D341Med (cell line): ENCODE measurements at regions not wholly inside any gene's neighbourhood (a gene's known extent, or its start where the extent isn't known, plus 50 kb on each side); places are given as distances from the start of the nearest gene placed in this dataset.

ENCODE experiments used
- DNase-seq: peaks from one replicate; pipeline ENCODE4 v3.0.0; 2012; ENCODE audit warnings: low spot score

- no peak for DNase-seq
Measured at GRCh38 chr9:108100571-108100970, 611.0 kb upstream of the KLF4 start.

DNA sequence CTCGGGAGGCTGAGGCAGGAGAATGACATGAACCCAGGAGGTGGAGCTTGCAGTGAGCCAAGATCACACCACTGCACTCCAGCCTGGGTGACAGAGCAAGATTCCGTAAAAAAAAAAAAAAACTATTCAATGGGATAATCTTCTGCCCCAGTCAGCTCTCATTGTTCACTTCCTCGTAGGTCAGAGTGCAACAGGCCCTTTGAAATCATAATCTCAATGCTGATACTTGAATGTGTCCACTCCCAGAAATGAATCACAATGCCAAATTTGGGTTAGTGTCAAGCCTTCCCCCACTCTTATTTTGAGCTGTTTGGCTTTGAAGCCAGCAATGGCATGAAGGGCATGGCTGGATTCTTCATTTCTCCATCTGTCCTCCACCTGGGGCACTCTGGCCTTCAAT is 610.3 kb upstream of the KLF4 start:
- no peak for DNase-seq

DNA sequence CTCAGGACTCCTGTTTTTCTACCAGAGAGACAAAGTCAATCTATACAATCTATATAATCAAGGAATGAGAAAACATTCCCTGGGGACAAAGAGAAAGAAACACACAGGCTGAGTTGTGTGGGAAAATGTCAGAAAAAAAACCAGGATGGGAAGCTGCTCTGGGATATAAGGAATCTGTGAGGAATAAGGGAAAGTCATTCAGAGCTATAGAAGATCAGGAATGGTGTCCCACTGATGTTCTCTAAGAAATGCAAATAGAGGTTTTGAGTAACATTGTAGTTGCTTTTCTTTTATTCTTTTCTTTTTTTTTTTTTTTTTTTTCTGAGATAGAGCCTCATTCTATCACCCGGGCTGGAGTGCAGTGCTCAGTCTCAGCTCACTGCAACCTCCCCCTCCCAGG is 605.9 kb upstream of the KLF4 start:
- DNase-seq = no peak

DNA sequence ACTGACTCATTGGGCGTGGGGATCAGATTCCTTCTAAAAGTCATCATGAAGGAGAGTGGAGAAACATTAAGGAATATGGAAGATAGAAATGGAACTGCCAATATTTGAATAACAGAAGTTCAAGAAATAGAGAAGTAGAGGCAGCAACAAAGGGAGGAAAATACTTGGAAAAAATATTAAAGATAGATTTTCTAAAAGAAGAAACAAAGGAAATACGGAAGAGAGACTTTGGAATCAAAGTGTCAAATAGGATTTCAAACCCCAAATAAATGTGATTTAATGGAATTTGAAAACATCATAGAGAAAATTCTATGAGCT is 605.1 kb upstream of the KLF4 start:
- DNase-seq = no peak

DNA sequence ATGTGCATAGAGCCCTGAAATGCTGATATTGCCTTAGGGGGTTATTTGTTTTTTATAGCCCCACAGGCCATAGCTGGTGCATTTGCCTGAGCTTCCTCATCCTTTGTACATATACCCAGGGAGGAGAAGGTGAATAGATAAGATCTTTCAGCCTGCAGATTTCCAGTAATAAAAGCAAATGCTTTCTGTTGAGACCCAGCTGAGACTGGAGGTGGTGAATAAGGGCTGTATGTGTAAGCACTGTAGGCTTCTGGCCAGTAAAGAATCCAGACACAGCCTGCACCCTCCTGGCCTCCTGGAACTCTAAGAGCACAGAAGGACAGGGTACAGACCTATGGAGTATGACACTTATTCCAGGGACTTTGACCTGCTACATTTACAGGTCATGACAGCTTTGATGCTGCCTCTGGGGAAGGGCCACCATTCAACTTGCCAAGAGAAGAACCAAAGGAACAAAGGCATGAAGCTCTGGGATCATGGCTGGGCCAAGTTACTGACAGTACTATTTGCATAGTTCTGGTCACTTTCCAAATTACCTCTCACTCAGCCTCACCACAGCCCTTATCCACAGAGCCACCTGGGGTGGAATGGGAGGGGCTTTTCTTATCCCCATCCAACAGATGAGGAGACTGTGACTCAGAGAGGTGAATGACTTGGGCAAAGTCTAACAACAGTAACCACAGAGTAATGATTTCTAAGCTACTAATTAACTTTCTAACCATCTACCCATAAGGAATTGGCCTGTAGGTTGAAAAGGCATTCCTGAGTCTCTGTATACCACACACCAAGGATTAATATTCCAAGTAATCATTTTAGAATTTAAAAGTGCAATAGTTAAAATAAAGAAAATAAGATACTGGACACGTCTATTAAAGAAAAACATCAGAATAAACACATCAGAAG is 604.5 kb upstream of the KLF4 start:
- DNase-seq = no peak

- no peak for DNase-seq
Measured at GRCh38 chr9:108088916-108089315, 599.3 kb upstream of the KLF4 start.

- no peak for DNase-seq
Measured at GRCh38 chr9:108087781-108088180, 598.2 kb upstream of the KLF4 start.

DNA sequence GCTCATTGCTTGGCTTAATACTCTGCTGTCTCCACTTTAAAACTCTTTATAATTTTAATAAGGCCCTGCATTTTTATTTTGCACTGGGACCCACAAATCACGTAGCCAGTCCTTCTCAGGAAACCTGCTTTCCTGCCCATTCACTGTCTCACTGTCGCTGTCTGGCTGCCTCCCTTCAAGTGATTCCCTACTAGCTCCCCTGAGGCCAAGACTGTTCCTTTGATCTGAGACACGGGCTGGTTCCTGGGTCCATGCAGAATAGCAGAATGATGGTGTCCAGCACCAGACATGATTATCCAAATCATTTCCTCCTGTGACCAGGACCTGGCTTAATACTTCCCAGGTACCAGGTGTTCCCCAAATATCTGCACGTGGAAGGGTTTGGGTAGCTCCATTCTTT is 597.1 kb upstream of the KLF4 start:
- DNase-seq = no peak

DNA sequence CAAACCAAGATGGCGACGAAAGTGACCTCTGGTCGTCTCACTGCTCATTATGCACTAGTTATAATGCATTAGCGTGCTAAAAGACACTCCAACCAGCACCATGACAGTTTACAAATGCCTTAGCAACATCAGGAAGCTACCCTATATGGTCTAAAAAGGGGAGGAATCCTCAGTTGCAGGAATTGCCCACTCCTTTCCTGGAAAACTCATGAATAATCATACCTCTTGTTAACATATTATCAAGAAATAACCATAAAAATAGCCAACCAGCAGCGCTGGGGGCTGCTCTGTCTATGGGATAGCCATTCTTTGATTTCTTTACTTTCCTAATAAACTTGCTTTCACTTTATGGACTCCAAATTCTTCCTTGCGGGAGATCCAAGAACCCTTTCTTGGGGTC is 595.7 kb upstream of the KLF4 start:
- DNase-seq = no peak

GRCh38 chr9:108083796-108084352 is 594.3 kb upstream of the KLF4 start:
- DNase-seq = no peak

GRCh38 chr9:108083160-108083750 is 593.7 kb upstream of the KLF4 start:
- DNase-seq = no peak

DNA sequence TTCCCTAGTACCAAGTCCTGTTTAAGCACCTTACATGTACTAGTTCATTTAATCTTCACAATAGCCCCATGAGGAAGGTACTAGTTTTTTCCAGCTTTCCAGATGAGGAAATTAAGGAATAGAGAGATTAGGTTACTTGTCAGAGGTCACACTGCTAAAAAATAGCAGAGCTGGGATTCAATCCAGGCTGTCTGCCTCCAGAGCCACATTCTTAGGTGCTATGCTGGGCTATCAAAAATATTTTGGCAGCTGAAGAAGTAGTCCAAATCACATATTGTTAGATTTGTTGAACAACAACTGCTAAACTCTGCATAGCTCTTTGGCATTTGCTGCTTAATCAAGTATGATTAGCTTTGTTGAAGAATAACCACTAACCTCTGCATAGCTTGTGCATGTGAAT is 591.5 kb upstream of the KLF4 start:
- DNase-seq = no peak

DNA sequence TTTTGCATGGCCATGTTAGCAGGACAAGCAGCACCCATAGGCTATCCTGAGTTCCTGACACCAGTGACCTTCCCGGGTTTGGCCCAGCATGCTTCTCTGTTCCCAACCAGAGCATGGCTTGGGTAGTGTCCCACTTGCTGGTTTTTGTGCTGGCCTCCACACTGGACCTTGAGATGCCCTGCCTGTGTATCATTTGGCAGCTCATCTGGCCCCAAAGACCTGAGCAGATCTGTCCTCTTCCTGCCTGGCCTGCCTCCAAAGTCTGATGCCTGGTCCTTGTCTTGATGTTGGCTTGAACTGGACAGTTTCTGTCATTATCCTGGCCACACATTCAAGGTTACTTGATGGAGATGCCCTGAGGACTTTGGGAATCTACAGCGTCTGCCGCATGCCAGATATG is 590.7 kb upstream of the KLF4 start:
- DNase-seq = no peak

DNA sequence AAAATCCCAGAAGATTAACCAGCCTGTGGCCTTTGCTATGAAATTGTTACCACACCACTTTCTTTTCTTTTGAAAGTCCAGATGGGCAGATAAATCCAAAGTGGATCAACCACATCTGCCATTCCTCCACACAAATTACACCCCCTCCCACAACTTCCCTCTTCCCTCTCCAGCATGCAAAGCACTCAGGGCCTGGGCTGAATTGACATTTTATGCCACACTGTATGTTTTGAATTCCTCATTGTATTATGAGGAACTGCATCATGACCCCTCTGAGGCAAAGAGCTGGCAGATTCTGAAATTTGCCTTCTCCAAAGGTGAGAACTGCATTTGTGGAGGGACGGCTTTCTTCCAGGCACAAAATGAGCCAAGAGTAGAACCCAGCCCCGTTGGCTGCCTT is 589.2 kb upstream of the KLF4 start:
- no peak for DNase-seq

- DNase-seq = no peak
Measured at GRCh38 chr9:108078375-108078774, 588.8 kb upstream of the KLF4 start.

DNA sequence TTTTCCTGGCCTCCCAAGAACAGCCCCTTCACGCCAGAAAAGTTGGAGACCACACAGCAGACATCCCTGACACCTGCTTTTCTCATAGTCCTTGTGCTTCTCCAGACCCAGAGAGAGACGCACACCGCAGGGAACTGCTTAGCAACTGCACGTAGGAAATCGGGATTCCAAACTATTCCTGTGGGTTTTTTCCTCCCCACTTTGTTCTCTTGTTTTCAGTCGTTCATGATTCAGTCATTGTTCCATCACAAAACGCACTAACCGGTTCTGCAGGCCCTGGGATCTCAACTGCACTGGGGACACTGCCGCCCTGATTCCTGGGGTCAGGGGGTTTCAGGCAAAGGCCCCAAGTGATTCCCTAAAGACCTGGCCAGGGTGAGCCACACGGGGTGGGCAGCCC is 588.0 kb upstream of the KLF4 start:
- no peak for DNase-seq

DNA sequence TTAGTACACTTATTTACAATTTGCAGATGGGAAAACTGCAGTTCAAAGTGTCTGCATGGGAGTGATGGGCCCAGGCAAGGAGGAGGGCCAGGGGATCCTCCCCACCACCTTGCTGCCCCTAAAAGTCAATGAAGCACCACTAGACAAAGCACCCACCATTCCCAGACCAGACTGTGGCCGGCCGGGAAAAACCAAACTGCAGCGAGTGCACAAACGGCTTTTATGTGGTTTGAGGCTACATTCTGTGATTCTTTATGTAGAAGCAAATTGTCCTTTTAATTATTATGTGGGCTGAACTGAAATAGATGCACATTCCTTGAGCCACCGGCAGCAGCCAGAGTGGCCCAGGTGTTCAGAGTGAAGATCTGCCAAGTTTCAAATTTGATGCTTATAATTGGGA is 585.3 kb upstream of the KLF4 start:
- DNase-seq = no peak

GRCh38 chr9:108073823-108074222 is 584.3 kb upstream of the KLF4 start:
- DNase-seq = no peak

DNA sequence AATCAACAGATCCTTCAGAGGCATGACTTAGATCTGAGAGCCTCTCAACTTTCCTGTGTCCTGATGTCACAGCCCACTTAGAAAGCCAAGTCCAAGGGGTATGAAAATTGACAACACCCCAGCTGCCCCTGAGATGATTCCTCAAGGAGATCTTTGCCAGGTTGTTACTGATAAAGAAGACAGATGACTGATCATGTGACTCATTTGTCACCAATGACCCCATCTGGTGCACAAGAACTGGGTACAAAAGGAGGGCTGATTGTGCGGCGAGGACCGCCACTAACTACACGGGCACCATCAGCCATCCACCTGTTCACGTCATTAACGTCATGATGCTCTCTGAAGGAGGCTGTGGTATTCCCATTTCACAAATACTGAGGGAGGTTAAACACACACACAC is 583.2 kb upstream of the KLF4 start:
- DNase-seq = no peak

DNA sequence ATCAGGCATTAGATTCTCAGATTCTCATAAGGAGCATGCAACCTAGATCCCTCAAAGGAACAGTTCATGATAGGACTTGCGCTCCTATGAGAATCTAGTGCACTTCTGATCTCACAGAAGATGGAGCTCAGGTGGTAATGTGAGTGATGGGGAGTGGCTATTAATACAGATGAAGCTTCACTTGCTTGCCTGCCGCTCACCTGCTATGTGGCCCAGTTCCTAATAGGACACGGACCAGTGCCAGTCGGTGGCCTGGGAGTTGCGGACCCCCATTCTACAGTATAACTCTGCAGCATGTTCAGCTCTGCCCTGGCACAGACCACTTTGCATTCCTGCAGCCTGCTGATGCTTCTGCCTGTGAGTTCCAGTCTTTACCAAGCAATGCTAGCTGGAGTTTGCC is 581.3 kb upstream of the KLF4 start:
- no peak for DNase-seq

DNA sequence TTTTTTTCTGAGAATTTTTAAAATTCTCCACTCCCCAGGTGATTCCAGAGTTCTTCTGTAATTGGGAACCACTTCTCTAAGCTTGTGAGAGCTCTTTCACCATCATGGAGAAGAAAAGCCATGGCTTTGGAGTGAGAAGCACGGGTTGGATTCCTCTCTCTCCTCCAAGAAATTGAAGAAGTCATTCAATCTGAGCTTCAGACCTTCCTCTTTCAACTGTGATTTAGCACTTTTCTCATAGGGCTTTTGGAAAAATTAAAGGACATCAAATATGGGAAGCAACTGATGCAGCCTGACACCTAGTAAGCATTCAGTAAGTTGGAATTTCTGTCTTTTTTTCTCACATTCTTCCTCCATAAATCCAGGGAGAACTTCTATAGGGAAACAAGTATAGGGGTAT is 580.4 kb upstream of the KLF4 start:
- DNase-seq = no peak

DNA sequence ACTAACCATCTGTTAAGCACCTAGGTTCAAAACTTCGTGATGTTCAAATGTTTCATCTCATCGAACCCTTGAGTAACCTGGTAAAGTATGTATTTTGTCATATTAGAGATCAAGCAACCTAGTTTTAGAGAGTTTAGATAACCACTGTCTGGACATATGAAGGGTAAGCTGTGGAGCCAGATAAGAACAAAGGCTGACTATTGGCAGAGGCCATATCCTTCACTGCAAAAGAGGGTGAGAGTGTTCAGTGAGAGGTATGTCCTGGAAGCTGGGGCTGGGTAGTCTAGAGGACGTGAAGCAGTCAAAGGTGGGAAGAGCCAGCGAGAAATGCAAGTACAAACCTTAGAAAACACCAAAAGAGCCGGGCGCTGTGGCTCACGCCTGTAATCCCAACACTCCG is 573.1 kb upstream of the KLF4 start:
- DNase-seq = no peak

- no peak for DNase-seq
Measured at GRCh38 chr9:108060175-108060574, 570.6 kb upstream of the KLF4 start.
